ENCODE measurements at regions not wholly inside any gene's neighbourhood (a gene's known extent, or its start where the extent isn't known, plus 50 kb on each side); places are given as distances from the start of the nearest gene placed in this dataset.

DNA sequence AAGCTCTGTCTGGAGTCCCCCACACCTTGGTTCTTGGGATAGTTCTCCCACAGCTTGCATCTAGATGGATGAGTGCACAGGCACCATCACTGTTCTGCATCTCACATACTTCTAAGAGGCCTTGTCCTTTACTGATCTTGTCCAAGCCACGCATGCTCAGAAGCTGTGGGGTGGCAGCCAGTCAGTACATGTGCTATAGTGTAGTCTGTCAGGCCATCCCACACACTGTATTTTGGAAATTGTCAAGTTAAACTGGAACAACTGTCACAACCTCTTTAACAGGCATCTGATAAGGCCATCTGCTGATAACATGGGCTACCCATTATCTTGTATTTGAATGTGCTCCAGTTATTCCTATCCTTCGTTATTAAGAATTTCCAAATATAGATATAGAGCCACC is 296.5 kb upstream of the AZI2 start:
- intact Hi-C loops (cut with micrococcal nuclease): no loop called here

GRCh38 chr3:28646435-28646834 is 297.8 kb upstream of the AZI2 start:
- intact Hi-C loops (cut with micrococcal nuclease): no loop called here

- intact Hi-C loops (cut with micrococcal nuclease): no loop called here
Measured at GRCh38 chr3:28649266-28649665, 300.6 kb upstream of the AZI2 start.

GRCh38 chr3:28651159-28651558 is 302.5 kb upstream of the AZI2 start:
- intact Hi-C loops (cut with micrococcal nuclease): no loop called here

GRCh38 chr3:28664123-28664522 is 315.5 kb upstream of the AZI2 start:
- intact Hi-C loops (cut with micrococcal nuclease): loop anchor here (10.0 kb wide), 1 partner anchor 361 kb away; no protein-coding TSS in a partner anchor

GRCh38 chr3:28667646-28668621 is 319.3 kb upstream of the AZI2 start:
- intact Hi-C loops (cut with micrococcal nuclease): loop anchor here (10.0 kb wide), 1 partner anchor 357 kb away; no protein-coding TSS in a partner anchor

- intact Hi-C loops (cut with micrococcal nuclease): loop anchor here (10.0 kb wide), 1 partner anchor 355 kb away; no protein-coding TSS in a partner anchor
Measured at GRCh38 chr3:28669870-28670269, 321.2 kb upstream of the AZI2 start.

DNA sequence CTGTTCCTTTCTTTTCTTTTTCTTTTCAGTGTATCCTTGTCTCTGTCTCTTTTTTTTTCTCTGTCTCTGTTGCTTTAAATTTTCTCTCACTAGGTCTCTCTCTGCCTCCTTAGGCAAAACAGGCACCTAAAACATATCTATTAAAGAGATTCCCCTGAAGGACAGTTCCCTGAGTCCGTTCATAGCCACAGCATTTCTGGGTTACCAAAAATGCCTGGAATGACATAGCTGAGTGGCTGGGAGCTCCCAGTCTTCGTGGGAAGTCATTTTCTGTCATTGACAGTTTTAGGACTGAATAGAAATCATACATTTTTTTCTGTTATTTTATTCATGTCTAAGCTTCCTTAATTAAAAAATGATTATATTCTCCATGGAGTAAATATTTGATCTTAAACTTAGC is 323.8 kb upstream of the AZI2 start:
- intact Hi-C loops (cut with micrococcal nuclease): no loop called here

DNA sequence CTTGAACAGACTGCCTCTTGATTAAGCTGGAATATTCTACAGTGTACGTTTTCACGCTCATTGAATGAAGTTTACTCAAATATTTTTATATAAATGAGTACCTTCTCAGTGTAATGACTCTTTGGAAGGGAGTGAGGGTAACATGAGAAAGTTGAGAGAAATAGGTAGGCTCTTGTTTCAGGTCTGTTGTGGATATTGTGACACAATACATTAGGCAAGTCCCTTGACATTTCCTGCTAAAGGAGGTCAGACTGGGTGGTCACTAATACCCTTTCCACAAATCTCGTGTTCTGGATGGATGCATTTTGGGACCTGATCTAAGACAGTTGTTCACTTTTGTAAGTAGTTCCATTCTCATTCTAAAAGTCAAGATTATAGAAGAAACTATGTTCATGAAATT is 324.8 kb upstream of the AZI2 start:
- intact Hi-C loops (cut with micrococcal nuclease): no loop called here

GRCh38 chr3:28674212-28674611 is 325.6 kb upstream of the AZI2 start:
- intact Hi-C loops (cut with micrococcal nuclease): no loop called here

DNA sequence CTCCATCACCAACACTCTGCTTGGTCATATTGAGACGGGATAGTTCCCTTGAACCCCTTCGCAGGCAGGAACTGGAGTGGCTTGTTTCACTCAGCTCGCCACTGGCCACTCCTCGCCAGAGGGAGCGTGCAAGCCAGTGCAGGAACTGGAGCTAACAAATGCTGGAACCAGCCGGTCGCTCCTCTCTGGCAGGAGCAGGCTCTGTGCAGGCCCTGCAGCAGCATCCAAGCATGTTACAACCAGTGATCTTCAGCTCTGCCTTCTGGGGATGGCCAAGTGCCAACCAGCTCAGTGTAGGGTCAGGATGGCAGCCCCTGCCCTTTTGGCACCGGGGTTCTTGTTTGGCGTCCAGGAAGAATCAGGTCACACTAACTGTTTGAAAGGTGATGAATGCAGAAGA is 329.0 kb upstream of the AZI2 start:
- intact Hi-C loops (cut with micrococcal nuclease): no loop called here

GRCh38 chr3:28678086-28678485 is 329.5 kb upstream of the AZI2 start:
- intact Hi-C loops (cut with micrococcal nuclease): no loop called here

GRCh38 chr3:28680050-28680449 is 331.4 kb upstream of the AZI2 start:
- intact Hi-C loops (cut with micrococcal nuclease): no loop called here

DNA sequence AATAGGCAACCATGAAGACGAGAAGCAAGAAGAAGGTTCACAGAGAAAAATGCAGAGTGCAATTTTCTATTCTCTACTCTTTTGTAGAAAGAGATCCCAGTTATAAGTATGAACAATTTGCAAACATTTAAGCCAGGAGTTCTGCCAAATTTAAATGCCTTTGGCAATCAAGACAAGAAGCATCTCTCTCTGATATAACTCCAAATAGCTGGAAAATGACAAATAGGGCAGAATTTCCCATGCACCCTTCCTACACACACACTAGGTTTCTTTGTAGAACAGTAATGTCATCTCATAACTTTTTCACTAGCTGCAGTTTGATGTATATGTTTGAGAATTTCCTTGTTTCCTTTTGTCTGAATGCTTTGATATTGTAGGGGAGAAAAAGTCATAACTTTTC is 333.5 kb upstream of the AZI2 start:
- intact Hi-C loops (cut with micrococcal nuclease): no loop called here

DNA sequence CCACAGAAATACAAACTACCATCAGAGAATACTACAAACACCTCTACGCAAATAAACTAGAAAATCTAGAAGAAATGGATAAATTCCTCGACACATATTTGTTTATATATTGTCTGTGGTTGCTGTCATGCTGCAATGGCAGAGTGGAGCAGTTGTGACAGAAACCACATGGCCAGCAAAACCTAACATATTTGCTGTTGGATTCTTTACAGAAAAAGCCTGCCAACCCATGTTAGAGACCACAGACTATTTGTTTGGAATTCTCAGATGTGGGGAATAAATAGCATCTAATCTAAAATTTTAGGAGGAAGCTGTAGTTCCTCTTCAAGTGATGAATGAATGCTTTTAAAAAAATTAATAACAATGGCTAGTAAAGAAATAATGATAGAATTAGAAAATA is 341.6 kb upstream of the AZI2 start:
- intact Hi-C loops (cut with micrococcal nuclease): no loop called here

DNA sequence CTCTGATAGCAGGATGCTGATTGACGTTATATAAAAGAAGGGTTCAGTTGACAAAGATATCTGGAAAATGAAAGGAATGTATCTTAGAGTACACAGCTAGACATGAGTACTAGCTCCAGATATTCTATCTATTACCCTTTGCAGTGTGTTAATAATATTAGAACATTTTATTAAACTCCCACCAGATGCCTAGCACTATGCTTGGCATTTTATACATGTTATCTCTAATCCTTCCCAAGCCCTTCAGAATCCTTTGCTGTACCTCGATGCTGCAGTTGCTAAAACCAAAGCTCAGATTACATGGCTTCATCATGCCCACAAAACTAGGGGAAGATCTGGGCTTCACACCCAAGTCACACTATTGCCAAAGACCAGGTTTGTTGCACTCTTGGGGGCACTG is 350.1 kb upstream of the AZI2 start:
- intact Hi-C loops (cut with micrococcal nuclease): no loop called here

DNA sequence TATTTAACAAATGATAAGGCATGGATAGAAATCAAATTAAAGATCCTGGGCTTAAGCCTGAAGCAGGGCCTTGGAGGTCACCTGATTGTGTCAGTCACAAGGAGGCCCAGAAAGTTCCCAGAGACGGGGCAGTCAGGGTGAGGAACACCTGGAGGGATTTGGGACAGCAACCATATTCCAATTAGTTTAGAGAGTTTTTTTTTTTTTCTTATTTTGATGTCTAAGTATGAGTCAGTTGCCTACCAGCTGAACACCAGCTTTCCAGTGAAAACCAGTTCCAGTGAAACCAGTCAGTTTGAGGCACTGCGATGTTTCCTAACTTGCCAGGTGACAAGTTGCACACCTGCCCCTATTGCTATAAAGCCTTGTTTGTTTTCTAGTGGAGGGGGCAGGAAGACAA is 350.7 kb upstream of the AZI2 start:
- intact Hi-C loops (cut with micrococcal nuclease): no loop called here

GRCh38 chr3:28700728-28701127 is 352.1 kb upstream of the AZI2 start:
- intact Hi-C loops (cut with micrococcal nuclease): no loop called here

DNA sequence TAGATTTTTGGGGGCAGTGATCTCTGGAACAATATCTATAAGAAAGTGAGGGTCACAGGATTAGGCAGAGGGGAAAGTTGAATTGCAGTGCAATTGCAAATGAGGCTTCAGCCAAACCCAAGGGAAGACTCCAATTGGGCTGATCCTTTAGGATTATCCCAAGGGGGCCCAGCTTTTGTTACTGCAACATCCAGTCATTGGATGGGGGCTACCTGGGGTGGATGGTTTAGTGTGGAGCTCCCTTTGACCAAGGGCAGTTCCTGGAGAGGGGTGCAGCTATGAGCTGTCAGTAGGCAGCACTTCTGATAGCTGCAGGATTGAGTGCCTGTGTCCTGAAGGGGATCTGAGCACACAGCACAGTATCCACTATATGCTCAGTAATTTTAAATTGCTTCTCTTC is 355.2 kb upstream of the AZI2 start:
- intact Hi-C loops (cut with micrococcal nuclease): no loop called here

- intact Hi-C loops (cut with micrococcal nuclease): no loop called here
Measured at GRCh38 chr3:28711293-28711692, 362.7 kb upstream of the AZI2 start.

DNA sequence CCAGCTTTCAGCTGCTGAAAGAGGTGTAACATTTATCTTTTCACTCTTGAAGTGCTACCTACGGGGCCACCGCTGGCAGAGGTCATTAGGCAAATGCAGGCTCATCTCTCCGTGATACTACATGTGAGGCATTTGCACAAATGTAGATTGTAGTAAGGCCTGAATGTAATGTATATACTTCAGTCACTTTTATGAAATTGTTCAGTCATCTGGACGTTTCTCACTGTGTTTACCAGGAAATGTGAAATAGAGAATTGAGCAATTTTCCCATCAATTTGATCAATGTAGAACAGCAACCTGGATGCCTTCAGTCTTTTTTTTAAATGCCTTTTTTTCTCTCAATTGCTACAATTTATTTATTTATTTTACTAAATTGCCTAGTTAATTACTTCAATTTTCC is 368.3 kb upstream of the AZI2 start:
- intact Hi-C loops (cut with micrococcal nuclease): no loop called here

GRCh38 chr3:28718074-28718849 is 369.6 kb upstream of the AZI2 start:
- intact Hi-C loops (cut with micrococcal nuclease): no loop called here

Measured in T-helper 1 cell treated with Interleukin-12 subunit alpha and Interleukin-12 subunit beta and Interleukin-4 antibody, amounts not matched to agents 30 ng/mL and 1 ng/mL, for 36 hours (primary cell).